ENCODE measurements at regions not wholly inside any gene's neighbourhood (a gene's known extent, or its start where the extent isn't known, plus 50 kb on each side); places are given as distances from the start of the nearest gene placed in this dataset.

DNA sequence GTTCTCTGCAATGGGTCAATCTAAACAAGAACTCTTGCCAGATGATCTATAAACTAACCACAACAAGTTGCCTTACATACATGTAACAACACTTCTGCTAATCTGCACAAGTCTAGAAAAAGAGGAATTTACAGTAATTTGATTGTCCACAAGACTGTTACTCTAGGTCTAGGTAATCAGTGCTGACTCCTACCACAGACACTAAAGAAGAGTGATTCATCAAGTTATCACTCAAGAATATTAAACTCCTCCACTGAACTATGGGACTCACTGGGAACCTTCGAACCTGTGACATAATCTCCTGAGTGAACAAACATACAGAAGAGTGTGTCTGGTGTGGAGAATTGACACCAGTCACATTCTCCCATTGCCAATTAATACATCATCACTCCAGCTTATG lies 138.3 kb downstream of the ANXA2 start:
- Mint-ChIP-seq H3K36me3 (ENCODE audit: unreplicated experiment) (no peaks in the 10 kb centered on the region), H3K4me3 (ENCODE audit: unreplicated experiment) (no peak overlapping the region), H3K27ac (ENCODE audit: unreplicated experiment) (no peak overlapping the region), H3K27me3 (ENCODE audit: unreplicated experiment) (peaks cover 32% of the 10 kb centered on the region), H3K9me3 (ENCODE audit: unreplicated experiment) (no peaks in the 10 kb centered on the region), H3K4me1 (ENCODE audit: unreplicated experiment) (no peaks in the 10 kb centered on the region)
- DNase-seq (ENCODE audit: extremely low spot score, unreplicated experiment), result no peak
- TF ChIP-seq, protein P1, sequence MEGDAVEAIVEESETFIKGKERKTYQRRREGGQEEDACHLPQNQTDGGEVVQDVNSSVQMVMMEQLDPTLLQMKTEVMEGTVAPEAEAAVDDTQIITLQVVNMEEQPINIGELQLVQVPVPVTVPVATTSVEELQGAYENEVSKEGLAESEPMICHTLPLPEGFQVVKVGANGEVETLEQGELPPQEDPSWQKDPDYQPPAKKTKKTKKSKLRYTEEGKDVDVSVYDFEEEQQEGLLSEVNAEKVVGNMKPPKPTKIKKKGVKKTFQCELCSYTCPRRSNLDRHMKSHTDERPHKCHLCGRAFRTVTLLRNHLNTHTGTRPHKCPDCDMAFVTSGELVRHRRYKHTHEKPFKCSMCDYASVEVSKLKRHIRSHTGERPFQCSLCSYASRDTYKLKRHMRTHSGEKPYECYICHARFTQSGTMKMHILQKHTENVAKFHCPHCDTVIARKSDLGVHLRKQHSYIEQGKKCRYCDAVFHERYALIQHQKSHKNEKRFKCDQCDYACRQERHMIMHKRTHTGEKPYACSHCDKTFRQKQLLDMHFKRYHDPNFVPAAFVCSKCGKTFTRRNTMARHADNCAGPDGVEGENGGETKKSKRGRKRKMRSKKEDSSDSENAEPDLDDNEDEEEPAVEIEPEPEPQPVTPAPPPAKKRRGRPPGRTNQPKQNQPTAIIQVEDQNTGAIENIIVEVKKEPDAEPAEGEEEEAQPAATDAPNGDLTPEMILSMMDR (IDR thresholded peaks at IDR 0.05), result no peak

DNA sequence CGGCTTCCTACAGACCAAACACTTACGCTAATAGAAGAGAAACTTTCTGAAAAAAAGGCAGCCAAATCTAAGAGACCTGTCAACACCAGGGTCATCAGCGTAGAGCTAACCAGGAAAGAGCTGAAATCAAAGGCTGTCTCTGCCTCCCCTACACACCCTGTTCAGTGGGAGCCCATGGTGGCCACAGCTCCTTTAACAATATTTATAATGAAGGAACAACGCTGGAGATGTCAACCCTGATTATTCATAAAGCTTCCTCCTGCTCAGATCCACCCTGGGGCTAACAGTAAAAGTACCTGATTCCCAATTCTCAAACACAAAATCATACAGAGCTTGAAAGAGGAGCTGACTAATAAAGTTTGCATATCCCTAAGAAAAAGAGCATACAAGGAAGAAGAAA lies 133.7 kb downstream of the ANXA2 start:
- no peaks in the 10 kb centered on the region for H3K36me3 Mint-ChIP-seq (ENCODE audit: unreplicated experiment)
- H3K27me3 Mint-ChIP-seq (ENCODE audit: unreplicated experiment), result peaks cover 42% of the 10 kb centered on the region
- DNase-seq (ENCODE audit: extremely low spot score, unreplicated experiment), result no peak
- TF ChIP-seq, protein P1 (IDR thresholded peaks at IDR 0.05), result no peak
- no peak overlapping the region for H3K4me3 Mint-ChIP-seq (ENCODE audit: unreplicated experiment)
- H3K27ac Mint-ChIP-seq (ENCODE audit: unreplicated experiment), result no peak overlapping the region
- no peaks in the 10 kb centered on the region for H3K9me3 Mint-ChIP-seq (ENCODE audit: unreplicated experiment)
- no peaks in the 10 kb centered on the region for H3K4me1 Mint-ChIP-seq (ENCODE audit: unreplicated experiment)

DNA sequence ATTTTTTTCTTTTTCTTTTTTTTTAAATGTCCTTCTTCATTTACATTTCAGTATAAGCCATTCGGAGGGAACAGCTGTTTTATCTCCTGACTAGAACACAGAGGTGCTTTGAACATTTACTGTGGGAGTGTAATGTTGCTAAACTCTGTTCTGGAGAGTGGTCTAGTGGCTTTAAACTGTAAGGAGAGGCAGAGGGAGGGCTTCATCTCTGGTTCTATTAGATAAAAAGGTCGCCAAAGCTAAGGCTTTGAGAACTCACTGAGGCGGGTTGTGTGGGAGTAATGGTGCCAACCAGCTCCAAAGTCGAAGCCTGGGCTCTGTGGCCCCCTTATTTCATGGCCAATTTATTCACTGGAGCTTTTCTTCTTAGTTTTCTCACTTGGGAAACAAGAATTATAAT lies 133.2 kb downstream of the ANXA2 start:
- Mint-ChIP-seq H3K4me1 (ENCODE audit: unreplicated experiment) (no peaks in the 10 kb centered on the region), H3K4me3 (ENCODE audit: unreplicated experiment) (no peak overlapping the region), H3K27ac (ENCODE audit: unreplicated experiment) (no peak overlapping the region)

DNA sequence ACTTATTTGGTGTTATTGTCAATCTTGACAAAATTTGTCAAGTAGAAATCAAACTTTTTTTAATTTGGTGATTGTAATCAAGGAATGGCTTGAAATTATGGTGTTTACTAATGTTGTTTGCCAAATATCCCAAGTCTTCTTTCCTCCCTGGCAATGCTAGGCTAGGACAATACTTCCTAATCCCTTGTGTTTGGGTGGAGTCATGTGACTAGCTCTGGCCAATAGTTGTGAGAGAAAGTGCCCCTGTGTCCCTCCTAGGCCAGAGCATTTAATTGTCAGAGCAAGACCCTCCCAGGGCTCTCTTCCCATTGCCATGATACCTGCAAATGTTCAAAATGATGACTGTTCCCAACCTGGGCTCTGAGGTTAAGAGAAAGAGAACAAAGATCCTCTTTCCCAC lies 132.7 kb downstream of the ANXA2 start:
- DNase-seq (ENCODE audit: extremely low spot score, unreplicated experiment), result no peak
- H3K27ac Mint-ChIP-seq (ENCODE audit: unreplicated experiment), result no peak overlapping the region
- H3K9me3 Mint-ChIP-seq (ENCODE audit: unreplicated experiment), result no peaks in the 10 kb centered on the region
- no peaks in the 10 kb centered on the region for H3K4me1 Mint-ChIP-seq (ENCODE audit: unreplicated experiment)
- H3K4me3 Mint-ChIP-seq (ENCODE audit: unreplicated experiment), result no peak overlapping the region
- TF ChIP-seq, protein P1 (IDR thresholded peaks at IDR 0.05), result no peak
- H3K36me3 Mint-ChIP-seq (ENCODE audit: unreplicated experiment), result no peaks in the 10 kb centered on the region
- peaks cover 45% of the 10 kb centered on the region for H3K27me3 Mint-ChIP-seq (ENCODE audit: unreplicated experiment)

More for the DNA sequence above, 133.2 kb downstream of the ANXA2 start:
- Mint-ChIP-seq H3K36me3 (ENCODE audit: unreplicated experiment) (no peaks in the 10 kb centered on the region), H3K27me3 (ENCODE audit: unreplicated experiment) (peaks cover 43% of the 10 kb centered on the region), H3K9me3 (ENCODE audit: unreplicated experiment) (no peaks in the 10 kb centered on the region)
- TF ChIP-seq, protein P1 (IDR thresholded peaks at IDR 0.05), result no peak
- no peak for DNase-seq (ENCODE audit: extremely low spot score, unreplicated experiment)

DNA sequence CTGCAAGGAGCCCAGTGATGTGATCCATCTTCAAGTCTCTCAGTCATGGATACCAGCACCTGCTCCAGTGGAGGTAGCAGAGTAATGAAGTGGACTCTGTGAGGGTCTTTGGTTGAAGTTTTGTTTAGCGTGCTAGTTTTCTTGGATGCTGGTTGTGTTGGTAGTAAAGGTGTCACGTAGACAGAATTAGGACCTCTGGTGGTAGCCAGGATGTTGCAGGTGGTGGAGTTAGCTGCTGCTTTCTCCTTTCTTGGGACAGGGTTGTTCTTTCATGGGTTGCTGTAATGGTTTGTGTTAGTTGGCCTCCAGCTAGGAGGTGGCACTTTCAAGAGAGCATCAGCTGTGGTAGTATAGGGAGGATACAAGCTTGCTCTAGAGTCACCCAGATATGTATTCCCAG lies 125.2 kb downstream of the ANXA2 start:
- no peaks in the 10 kb centered on the region for H3K4me1 Mint-ChIP-seq (ENCODE audit: unreplicated experiment)
- TF ChIP-seq, protein P1 (IDR thresholded peaks at IDR 0.05), result no peak
- no peak overlapping the region for H3K4me3 Mint-ChIP-seq (ENCODE audit: unreplicated experiment)
- H3K27me3 Mint-ChIP-seq (ENCODE audit: unreplicated experiment), result peaks cover 33% of the 10 kb centered on the region
- H3K9me3 Mint-ChIP-seq (ENCODE audit: unreplicated experiment), result peaks cover 17% of the 10 kb centered on the region
- DNase-seq (ENCODE audit: extremely low spot score, unreplicated experiment), result no peak
- no peaks in the 10 kb centered on the region for H3K36me3 Mint-ChIP-seq (ENCODE audit: unreplicated experiment)
- H3K27ac Mint-ChIP-seq (ENCODE audit: unreplicated experiment), result no peak overlapping the region

Data from osteocyte (in vitro differentiated cells).